Right renal pelvis (tissue), 4 donors: ENCODE measurements at regions not wholly inside any gene's neighbourhood (a gene's known extent, or its start where the extent isn't known, plus 50 kb on each side); places are given as distances from the start of the nearest gene placed in this dataset.

Source experiments
- DNase-seq, 4 donors: peaks; one replicate each; pipeline ENCODE4 v3.0.0-alpha.2; 2013; ENCODE audit warnings: low read depth in 4 of 4, low spot score in 3 of 4, missing footprints in 1 of 4

GRCh38 chr2:113806217-113806913 lies 49.9 kb upstream of the SLC35F5 start:
- DNase-seq, result no peak
